Activated naive CD4-positive, alpha-beta T cell treated with anti-CD3 and anti-CD28 coated beads, Interleukin-2, amount 50 U/mL, for 24 hours (primary cell): ENCODE measurements at regions not wholly inside any gene's neighbourhood (a gene's known extent, or its start where the extent isn't known, plus 50 kb on each side); places are given as distances from the start of the nearest gene placed in this dataset.

Experiments
- H3K27ac Mint-ChIP-seq: one replicate; pipeline ENCODE4 v1.8.0; 2021; ENCODE audit warnings: mild to moderate bottlenecking, mixed read lengths
- H3K27me3 Mint-ChIP-seq: one replicate; pipeline ENCODE4 v1.8.0; 2021; ENCODE audit warnings: mixed read lengths
- H3K36me3 Mint-ChIP-seq: one replicate; pipeline ENCODE4 v1.8.0; 2021; ENCODE audit warnings: mixed read lengths
- H3K4me1 Mint-ChIP-seq: one replicate; pipeline ENCODE4 v1.8.0; 2021; ENCODE audit warnings: mixed read lengths
- H3K4me3 Mint-ChIP-seq: one replicate; pipeline ENCODE4 v1.8.0; 2021; ENCODE audit warnings: mild to moderate bottlenecking, mixed read lengths
- H3K9me3 Mint-ChIP-seq: one replicate; pipeline ENCODE4 v1.8.0; 2021; ENCODE audit warnings: mixed read lengths

GRCh38 chr18:46346213-46346612, 242.0 kb downstream of the HAUS1 start:
- H3K4me3 Mint-ChIP-seq: no peak overlapping the region

GRCh38 chr18:46346896-46347630, 242.9 kb downstream of the HAUS1 start:
- Mint-ChIP-seq H3K27me3 (no peaks in the 10 kb centered on the region), H3K4me1 (peaks cover 31% of the 10 kb centered on the region), H3K9me3 (no peaks in the 10 kb centered on the region), H3K4me3 (no peak overlapping the region), H3K36me3 (no peaks in the 10 kb centered on the region), H3K27ac (peak overlapping the region; percentile 59)

More at GRCh38 chr18:46346213-46346612, 242.0 kb downstream of the HAUS1 start:
- no peaks in the 10 kb centered on the region for H3K9me3 Mint-ChIP-seq
- no peaks in the 10 kb centered on the region for H3K36me3 Mint-ChIP-seq
- H3K27ac Mint-ChIP-seq: no peak overlapping the region
- H3K4me1 Mint-ChIP-seq: peaks cover 31% of the 10 kb centered on the region
- no peaks in the 10 kb centered on the region for H3K27me3 Mint-ChIP-seq

- H3K27ac Mint-ChIP-seq: no peak overlapping the region
- no peak overlapping the region for H3K4me3 Mint-ChIP-seq
- H3K36me3 Mint-ChIP-seq: no peaks in the 10 kb centered on the region
- no peaks in the 10 kb centered on the region for H3K9me3 Mint-ChIP-seq
- H3K27me3 Mint-ChIP-seq: no peaks in the 10 kb centered on the region
- H3K4me1 Mint-ChIP-seq: peaks cover 7% of the 10 kb centered on the region
Observed at GRCh38 chr18:46350598-46351159, 246.5 kb downstream of the HAUS1 start.

- no peaks in the 10 kb centered on the region for H3K4me1 Mint-ChIP-seq
- H3K27ac Mint-ChIP-seq: no peak overlapping the region
- H3K4me3 Mint-ChIP-seq: no peak overlapping the region
- H3K27me3 Mint-ChIP-seq: no peaks in the 10 kb centered on the region
- H3K36me3 Mint-ChIP-seq: no peaks in the 10 kb centered on the region
- no peaks in the 10 kb centered on the region for H3K9me3 Mint-ChIP-seq
Observed at GRCh38 chr18:46352520-46353250, 248.5 kb downstream of the HAUS1 start.

GRCh38 chr18:46353460-46353859, 249.3 kb downstream of the HAUS1 start:
- Mint-ChIP-seq H3K27ac (no peak overlapping the region), H3K27me3 (no peaks in the 10 kb centered on the region), H3K4me1 (no peaks in the 10 kb centered on the region)

GRCh38 chr18:46356278-46357033, 252.3 kb downstream of the HAUS1 start:
- H3K4me1 Mint-ChIP-seq: no peaks in the 10 kb centered on the region
- H3K4me3 Mint-ChIP-seq: no peak overlapping the region
- H3K27me3 Mint-ChIP-seq: no peaks in the 10 kb centered on the region
- H3K36me3 Mint-ChIP-seq: peaks cover 2% of the 10 kb centered on the region
- no peak overlapping the region for H3K27ac Mint-ChIP-seq
- H3K9me3 Mint-ChIP-seq: no peaks in the 10 kb centered on the region

More at GRCh38 chr18:46353460-46353859, 249.3 kb downstream of the HAUS1 start:
- Mint-ChIP-seq H3K9me3 (no peaks in the 10 kb centered on the region), H3K36me3 (no peaks in the 10 kb centered on the region), H3K4me3 (no peak overlapping the region)

- H3K4me3 Mint-ChIP-seq: no peak overlapping the region
- H3K36me3 Mint-ChIP-seq: peaks cover 2% of the 10 kb centered on the region
- no peak overlapping the region for H3K27ac Mint-ChIP-seq
- no peaks in the 10 kb centered on the region for H3K9me3 Mint-ChIP-seq
- no peaks in the 10 kb centered on the region for H3K4me1 Mint-ChIP-seq
- H3K27me3 Mint-ChIP-seq: no peaks in the 10 kb centered on the region
Observed at GRCh38 chr18:46360102-46360699, 256.0 kb downstream of the HAUS1 start.

GRCh38 chr18:46360866-46361265, 256.7 kb downstream of the HAUS1 start:
- Mint-ChIP-seq H3K4me1 (no peaks in the 10 kb centered on the region), H3K27me3 (no peaks in the 10 kb centered on the region), H3K36me3 (peaks cover 2% of the 10 kb centered on the region), H3K27ac (no peak overlapping the region), H3K9me3 (no peaks in the 10 kb centered on the region), H3K4me3 (no peak overlapping the region)

- Mint-ChIP-seq H3K4me1 (no peaks in the 10 kb centered on the region), H3K9me3 (no peaks in the 10 kb centered on the region), H3K27me3 (no peaks in the 10 kb centered on the region), H3K27ac (no peak overlapping the region), H3K36me3 (peaks cover 2% of the 10 kb centered on the region), H3K4me3 (no peak overlapping the region)
Observed at GRCh38 chr18:46362533-46362932, 258.3 kb downstream of the HAUS1 start.

GRCh38 chr18:46364048-46364447, 259.9 kb downstream of the HAUS1 start:
- Mint-ChIP-seq H3K27me3 (no peaks in the 10 kb centered on the region), H3K9me3 (no peaks in the 10 kb centered on the region), H3K4me1 (no peaks in the 10 kb centered on the region), H3K27ac (no peak overlapping the region), H3K4me3 (no peak overlapping the region), H3K36me3 (peaks cover under 1% of the 10 kb centered on the region)

GRCh38 chr18:46366201-46366600, 262.0 kb downstream of the HAUS1 start:
- Mint-ChIP-seq H3K27ac (no peak overlapping the region), H3K9me3 (no peaks in the 10 kb centered on the region), H3K4me3 (no peak overlapping the region), H3K27me3 (no peaks in the 10 kb centered on the region), H3K36me3 (no peaks in the 10 kb centered on the region), H3K4me1 (no peaks in the 10 kb centered on the region)

GRCh38 chr18:46366751-46367376, 262.7 kb downstream of the HAUS1 start:
- Mint-ChIP-seq H3K27me3 (no peaks in the 10 kb centered on the region), H3K9me3 (no peaks in the 10 kb centered on the region), H3K36me3 (no peaks in the 10 kb centered on the region)

GRCh38 chr18:46369323-46369722, 265.1 kb downstream of the HAUS1 start:
- Mint-ChIP-seq H3K9me3 (no peaks in the 10 kb centered on the region), H3K4me1 (no peaks in the 10 kb centered on the region), H3K27me3 (no peaks in the 10 kb centered on the region), H3K27ac (no peak overlapping the region), H3K36me3 (no peaks in the 10 kb centered on the region), H3K4me3 (no peak overlapping the region)

More at GRCh38 chr18:46366751-46367376, 262.7 kb downstream of the HAUS1 start:
- Mint-ChIP-seq H3K4me3 (no peak overlapping the region), H3K4me1 (no peaks in the 10 kb centered on the region), H3K27ac (no peak overlapping the region)

- H3K27me3 Mint-ChIP-seq: no peaks in the 10 kb centered on the region
- no peaks in the 10 kb centered on the region for H3K9me3 Mint-ChIP-seq
- H3K4me3 Mint-ChIP-seq: no peak overlapping the region
- no peaks in the 10 kb centered on the region for H3K36me3 Mint-ChIP-seq
- no peaks in the 10 kb centered on the region for H3K4me1 Mint-ChIP-seq
- no peak overlapping the region for H3K27ac Mint-ChIP-seq
Observed at GRCh38 chr18:46370898-46371297, 266.7 kb downstream of the HAUS1 start.

GRCh38 chr18:46372670-46373069, 268.5 kb downstream of the HAUS1 start:
- Mint-ChIP-seq H3K9me3 (no peaks in the 10 kb centered on the region), H3K36me3 (no peaks in the 10 kb centered on the region), H3K4me1 (no peaks in the 10 kb centered on the region), H3K27ac (no peak overlapping the region), H3K27me3 (no peaks in the 10 kb centered on the region), H3K4me3 (no peak overlapping the region)
